ENCODE measurements at regions not wholly inside any gene's neighbourhood (a gene's known extent, or its start where the extent isn't known, plus 50 kb on each side); places are given as distances from the start of the nearest gene placed in this dataset.

- H3K4me3 ChIP-seq (replicated peaks in 1 of 2; ENCODE audit: low read depth in 2 of 2, low read length in 2 of 2): no peak overlapping the region
- peak in 1 of 2 donors; percentile 90 for DNase-seq (ENCODE audit: low read depth in 2 of 2)
- TF ChIP-seq CTCF (IDR thresholded peaks at IDR 0.05; ENCODE audit: low read depth, low read length): no peak
Measured at GRCh38 chr4:144582105-144582850, 63.7 kb upstream of the HHIP start.

GRCh38 chr4:144582975-144583374, 63.0 kb upstream of the HHIP start:
- peak in 1 of 2 donors; percentile 72 for DNase-seq (ENCODE audit: low read depth in 2 of 2)
- no peak overlapping the region for H3K4me3 ChIP-seq (replicated peaks in 1 of 2; ENCODE audit: low read depth in 2 of 2, low read length in 2 of 2)
- no peak for TF ChIP-seq CTCF (IDR thresholded peaks at IDR 0.05; ENCODE audit: low read depth, low read length)

- no peak overlapping the region for H3K4me3 ChIP-seq (replicated peaks in 1 of 2; ENCODE audit: low read depth in 2 of 2, low read length in 2 of 2)
- TF ChIP-seq CTCF (IDR thresholded peaks at IDR 0.05; ENCODE audit: low read depth, low read length): no peak
- DNase-seq (ENCODE audit: low read depth in 2 of 2): peak; percentile 61 to 88
Measured at GRCh38 chr4:144583658-144584057, 62.3 kb upstream of the HHIP start.

GRCh38 chr4:144584428-144584827, 61.5 kb upstream of the HHIP start:
- DNase-seq (ENCODE audit: low read depth in 2 of 2): peak in 1 of 2 donors; percentile 49
- H3K4me3 ChIP-seq (replicated peaks in 1 of 2; ENCODE audit: low read depth in 2 of 2, low read length in 2 of 2): no peak overlapping the region
- peak; percentile 14 for TF ChIP-seq CTCF (IDR thresholded peaks at IDR 0.05; ENCODE audit: low read depth, low read length)

GRCh38 chr4:144589512-144589911, 56.4 kb upstream of the HHIP start:
- no peak overlapping the region for H3K4me3 ChIP-seq (replicated peaks in 1 of 2; ENCODE audit: low read depth in 2 of 2, low read length in 2 of 2)
- no peak for TF ChIP-seq CTCF (IDR thresholded peaks at IDR 0.05; ENCODE audit: low read depth, low read length)
- no peak for DNase-seq (ENCODE audit: low read depth in 2 of 2)

- H3K4me3 ChIP-seq (replicated peaks in 1 of 2; ENCODE audit: low read depth in 2 of 2, low read length in 2 of 2): no peak overlapping the region
- no peak for DNase-seq (ENCODE audit: low read depth in 2 of 2)
- no peak for TF ChIP-seq CTCF (IDR thresholded peaks at IDR 0.05; ENCODE audit: low read depth, low read length)
Measured at GRCh38 chr4:144590020-144590419, 55.9 kb upstream of the HHIP start.

- no peak for TF ChIP-seq CTCF (IDR thresholded peaks at IDR 0.05; ENCODE audit: low read depth, low read length)
- peak; percentile 91 to 92 for DNase-seq (ENCODE audit: low read depth in 2 of 2)
Measured at GRCh38 chr4:144591401-144591800, 54.6 kb upstream of the HHIP start.

More at GRCh38 chr4:144591401-144591800, 54.6 kb upstream of the HHIP start:
- no peak overlapping the region for H3K4me3 ChIP-seq (replicated peaks in 1 of 2; ENCODE audit: low read depth in 2 of 2, low read length in 2 of 2)

All from cardiac fibroblast (primary cell).